ENCODE measurements at regions not wholly inside any gene's neighbourhood (a gene's known extent, or its start where the extent isn't known, plus 50 kb on each side); places are given as distances from the start of the nearest gene placed in this dataset.

- TF ChIP-seq CTCF (conservative IDR thresholded peaks at IDR 0.05; ENCODE audit: low read depth, low read length), result no peak
- no peak for DNase-seq (ENCODE audit: low read depth)
- H3K4me3 ChIP-seq (ENCODE audit: low read depth, low read length), result no peak overlapping the region
Measured at GRCh38 chrX:39771089-39771488, 326.7 kb downstream of the BCOR start.

- H3K4me3 ChIP-seq (ENCODE audit: low read depth, low read length), result no peak overlapping the region
- TF ChIP-seq CTCF (conservative IDR thresholded peaks at IDR 0.05; ENCODE audit: low read depth, low read length), result no peak
- peak; percentile 62 for DNase-seq (ENCODE audit: low read depth)
Measured at GRCh38 chrX:39772057-39772832, 325.5 kb downstream of the BCOR start.

GRCh38 chrX:39773150-39773549 is 324.6 kb downstream of the BCOR start:
- H3K4me3 ChIP-seq (ENCODE audit: low read depth, low read length), result no peak overlapping the region
- TF ChIP-seq CTCF (conservative IDR thresholded peaks at IDR 0.05; ENCODE audit: low read depth, low read length), result no peak
- DNase-seq (ENCODE audit: low read depth), result no peak

- H3K4me3 ChIP-seq (ENCODE audit: low read depth, low read length), result no peak overlapping the region
- no peak for TF ChIP-seq CTCF (conservative IDR thresholded peaks at IDR 0.05; ENCODE audit: low read depth, low read length)
- DNase-seq (ENCODE audit: low read depth), result peak; percentile 50
Measured at GRCh38 chrX:39773923-39774773, 323.6 kb downstream of the BCOR start.

- no peak overlapping the region for H3K4me3 ChIP-seq (ENCODE audit: low read depth, low read length)
- DNase-seq (ENCODE audit: low read depth), result no peak
- no peak for TF ChIP-seq CTCF (conservative IDR thresholded peaks at IDR 0.05; ENCODE audit: low read depth, low read length)
Measured at GRCh38 chrX:39774774-39775328, 322.9 kb downstream of the BCOR start.

- H3K4me3 ChIP-seq (ENCODE audit: low read depth, low read length), result no peak overlapping the region
- DNase-seq (ENCODE audit: low read depth), result no peak
- TF ChIP-seq CTCF (conservative IDR thresholded peaks at IDR 0.05; ENCODE audit: low read depth, low read length), result no peak
Measured at GRCh38 chrX:39777623-39778025, 320.1 kb downstream of the BCOR start.

Measured in choroid plexus epithelial cell (primary cell).